ENCODE measurements at regions not wholly inside any gene's neighbourhood (a gene's known extent, or its start where the extent isn't known, plus 50 kb on each side); places are given as distances from the start of the nearest gene placed in this dataset.

DNA sequence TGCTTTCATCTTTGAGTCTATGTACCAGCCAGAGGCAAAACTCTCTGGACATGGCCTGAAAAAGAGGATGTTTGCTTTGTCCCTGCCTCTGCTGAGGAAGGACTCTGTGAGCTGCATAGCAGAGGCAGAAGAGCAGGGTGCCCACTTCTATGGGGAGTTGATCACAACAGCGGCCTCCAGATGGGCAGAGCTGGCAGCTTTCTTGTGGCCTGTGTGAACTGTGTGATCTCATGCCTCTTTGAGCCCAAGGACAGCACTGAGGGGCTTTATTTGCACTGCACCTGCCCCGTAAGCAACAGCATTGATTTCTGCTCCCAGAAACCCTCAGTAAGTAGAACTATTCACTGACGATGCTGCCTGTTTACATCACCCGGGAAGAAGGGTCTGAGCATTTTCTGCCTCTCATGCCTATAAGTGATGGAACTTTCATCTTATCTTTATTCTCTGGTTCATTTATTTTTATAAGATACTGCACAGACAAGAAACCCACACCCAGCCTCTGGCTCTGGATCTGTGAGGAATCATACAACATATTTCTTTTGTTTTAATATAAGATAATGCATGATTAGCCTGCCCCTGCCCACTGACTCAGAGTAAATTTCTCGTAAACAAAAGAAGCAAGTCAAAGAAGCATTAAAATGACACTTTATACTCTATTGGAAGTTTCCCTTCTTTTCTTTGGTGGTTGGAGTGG, 244.2 kb upstream of the SOX21 start:
- no peak for TF ChIP-seq EZH2 (IDR thresholded peaks at IDR 0.05; ENCODE audit: insufficient read depth, poor library complexity, severe bottlenecking)
- TF ChIP-seq EZH2phosphoT487 (IDR thresholded peaks at IDR 0.05; ENCODE audit: insufficient read depth, low read depth): no peak
